ENCODE measurements at regions not wholly inside any gene's neighbourhood (a gene's known extent, or its start where the extent isn't known, plus 50 kb on each side); places are given as distances from the start of the nearest gene placed in this dataset.

DNA sequence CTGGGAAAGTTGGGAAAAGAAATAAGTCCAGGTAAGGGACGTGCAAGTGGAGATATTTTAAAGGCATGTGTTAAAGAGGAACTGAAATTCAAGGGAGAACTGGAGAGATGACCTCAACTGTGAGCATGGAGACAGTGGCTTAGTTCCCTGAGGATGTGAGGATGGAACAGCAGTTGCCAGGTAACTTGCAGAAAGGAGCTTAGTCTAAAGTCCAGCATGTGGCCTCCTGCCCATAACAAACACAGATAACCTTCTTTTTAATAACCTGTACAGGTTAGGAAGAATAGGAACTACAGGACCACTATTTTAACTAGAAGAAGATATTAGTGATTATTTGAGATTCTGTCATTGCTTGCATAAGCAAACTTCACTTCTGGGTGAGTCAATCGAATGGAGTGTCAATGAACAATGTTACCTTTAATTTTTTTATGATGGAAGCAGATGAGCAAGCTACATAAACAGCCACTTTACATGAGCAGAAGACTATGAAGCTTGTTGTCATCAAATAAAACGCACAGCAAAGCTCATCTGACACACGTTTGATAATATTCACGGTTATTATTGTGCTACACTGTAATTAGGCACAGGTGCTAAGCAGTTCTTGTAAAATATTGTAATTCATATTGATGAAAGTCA lies 291.7 kb upstream of the DDHD1 start:
- TF ChIP-seq POLR2A (IDR thresholded peaks at IDR 0.05; ENCODE audit: low read depth, low read length) (no peak), POLR2AphosphoS5 (IDR thresholded peaks at IDR 0.05; ENCODE audit: low read depth, low read length) (no peak), TAF1 (IDR thresholded peaks at IDR 0.05; ENCODE audit: low read depth, low read length) (no peak), PAX5 (IDR thresholded peaks at IDR 0.05; ENCODE audit: insufficient read depth, low read length, severe bottlenecking) (no peak)
